Ovary (tissue), 3 donors: ENCODE measurements at regions not wholly inside any gene's neighbourhood (a gene's known extent, or its start where the extent isn't known, plus 50 kb on each side); places are given as distances from the start of the nearest gene placed in this dataset.

Experiments used
- CTCF ChIP-seq, 3 donors: fragments of 450-650 bp in 2 of 3; fragments of 200-600 bp in 1 of 3; IDR thresholded peaks; one replicate each; pipeline versions ENCODE4 v1.5.1 to v1.8.0; 2016 to 2022; ENCODE audit warnings: antibody characterized with exemption in 3 of 3, mild to moderate bottlenecking in 1 of 3
- EP300 ChIP-seq: sonication (generic); formaldehyde crosslinking; IDR thresholded peaks from one replicate; pipeline ENCODE4 v1.6.1; 2017; ENCODE audit warnings: antibody characterized with exemption
- POLR2A ChIP-seq: fragments of 450-650 bp; IDR thresholded peaks from one replicate; pipeline ENCODE4 v1.6.1; 2017; ENCODE audit warnings: antibody characterized with exemption, mild to moderate bottlenecking, moderate library complexity
- donor health status: DM: no; HTN: no; CAD: no.

- TF ChIP-seq CTCF (IDR thresholded peaks at IDR 0.05): no peak
- no peak for TF ChIP-seq POLR2A
- TF ChIP-seq EP300: no peak
Observed at GRCh38 chr11:8826139-8826786, 84.7 kb upstream of the AKIP1 start.
